MM.1S (cell line): ENCODE measurements at regions not wholly inside any gene's neighbourhood (a gene's known extent, or its start where the extent isn't known, plus 50 kb on each side); places are given as distances from the start of the nearest gene placed in this dataset.
"Not testable (repeated sequence)": the region's sequence is repeated elsewhere in the genome, so short reads cannot be mapped to it uniquely, and the experiment has no call there.

Experiments used
- DNase-seq: peaks from one replicate; pipeline ENCODE4 v3.0.0-alpha.2; 2015
- H2AFZ ChIP-seq: fragments of 300-600 bp; sonication (generic); 2 replicates; pipeline ENCODE4 v1.6.0; 2016; ENCODE audit warnings: antibody characterized with exemption, low read length
- H3F3A ChIP-seq: fragments of 300-600 bp; sonication (generic); 2 replicates; pipeline ENCODE4 v1.6.1; 2016; ENCODE audit warnings: mild to moderate bottlenecking, antibody characterized with exemption, low read length, moderate library complexity, mixed read lengths; ENCODE audit not compliant: insufficient read depth
- H3K27ac ChIP-seq: fragments of 300-600 bp; sonication (generic); 2 replicates; pipeline ENCODE4 v1.5.1; 2016; ENCODE audit warnings: mild to moderate bottlenecking, low read length
- H3K27me3 ChIP-seq: fragments of 300-600 bp; sonication (generic); replicated peaks from 2 replicates; pipeline ENCODE4 v1.6.0; 2016; ENCODE audit warnings: low read length; ENCODE audit not compliant: insufficient read depth
- H3K36me3 ChIP-seq: fragments of 300-600 bp; sonication (generic); replicated peaks from 2 replicates; pipeline ENCODE4 v1.6.1; 2016; ENCODE audit warnings: mild to moderate bottlenecking, low read length, mixed read lengths; ENCODE audit not compliant: insufficient read depth
- H3K4me1 ChIP-seq: fragments of 300-600 bp; sonication (generic); 2 replicates; pipeline ENCODE4 v1.6.1; 2016; ENCODE audit warnings: low read length, mixed read lengths
- H3K4me2 ChIP-seq: fragments of 300-600 bp; sonication (generic); 2 replicates; pipeline ENCODE4 v1.6.0; 2016; ENCODE audit warnings: low read depth, low read length
- H3K4me3 ChIP-seq: fragments of 300-600 bp; sonication (generic); 2 replicates; pipeline ENCODE4 v1.5.1; 2016; ENCODE audit warnings: low read length, mixed read lengths
- H3K79me2 ChIP-seq: fragments of 300-600 bp; sonication (generic); 2 replicates; pipeline ENCODE4 v1.6.1; 2016; ENCODE audit warnings: mixed run types, low read length, mixed read lengths
- H3K9ac ChIP-seq: fragments of 300-600 bp; sonication (generic); 2 replicates; pipeline ENCODE4 v1.6.1; 2016; ENCODE audit warnings: low read length, mixed read lengths
- H3K9me2 ChIP-seq: fragments of 300-600 bp; sonication (generic); replicated peaks from 2 replicates; pipeline ENCODE4 v1.6.1; 2016; ENCODE audit warnings: mild to moderate bottlenecking, low read length, mixed read lengths; ENCODE audit not compliant: insufficient read depth
- H3K9me3 ChIP-seq: fragments of 300-600 bp; sonication (generic); replicated peaks from 2 replicates; pipeline ENCODE4 v1.6.1; 2016; ENCODE audit warnings: mild to moderate bottlenecking, low read length, mixed read lengths; ENCODE audit not compliant: insufficient read depth
- H4K20me1 ChIP-seq: fragments of 300-600 bp; sonication (generic); 2 replicates; pipeline ENCODE4 v1.6.1; 2016; ENCODE audit warnings: mild to moderate bottlenecking, low read length, moderate library complexity, mixed read lengths; ENCODE audit not compliant: insufficient read depth
- EZH2 ChIP-seq: fragments of 300-600 bp; sonication (generic); optimal IDR thresholded peaks from 2 replicates; pipeline ENCODE3; 2017; ENCODE audit warnings: low read depth, mild to moderate bottlenecking, antibody characterized with exemption, low read length, mixed read lengths
- EZH2phosphoT487 ChIP-seq: fragments of 300-600 bp; sonication (generic); IDR thresholded peaks from 2 replicates; pipeline ENCODE4 v1.6.1; 2018; ENCODE audit warnings: antibody characterized with exemption, low read length
- TF ChIP-seq, protein P1 (sequence below): fragments of 300-600 bp; sonication (generic); IDR thresholded peaks from 2 replicates; pipeline ENCODE4 v1.5.1; 2016; ENCODE audit warnings: antibody characterized with exemption, low read length, mixed read lengths

GRCh38 chr13:27360562-27360961 is 63.9 kb upstream of the GTF3A start:
- no peaks in the 10 kb centered on the region for H3K9me3 ChIP-seq
- H3K9me2 ChIP-seq: no peaks in the 10 kb centered on the region
- no peak for TF ChIP-seq EZH2
- H3K4me1 ChIP-seq: no peaks in the 10 kb centered on the region
- no peak overlapping the region for H3K4me2 ChIP-seq
- no peaks in the 10 kb centered on the region for H3F3A ChIP-seq
- no peak overlapping the region for H2AFZ ChIP-seq
- no peak for DNase-seq
- no peak overlapping the region for H3K27ac ChIP-seq
- H3K36me3 ChIP-seq: no peaks in the 10 kb centered on the region
- H3K79me2 ChIP-seq: no peaks in the 10 kb centered on the region
- no peaks in the 10 kb centered on the region for H4K20me1 ChIP-seq
- no peak overlapping the region for H3K9ac ChIP-seq
- H3K4me3 ChIP-seq: no peak overlapping the region
- H3K27me3 ChIP-seq: no peaks in the 10 kb centered on the region

GRCh38 chr13:27362064-27362751 is 62.2 kb upstream of the GTF3A start:
- Histone ChIP-seq H3K27ac (no peak overlapping the region), H3K4me1 (no peaks in the 10 kb centered on the region)

GRCh38 chr13:27363637-27364036 is 60.8 kb upstream of the GTF3A start:
- H3K79me2 ChIP-seq, H3K9me3 ChIP-seq, H3K9me2 ChIP-seq, H3F3A ChIP-seq, H3K9ac ChIP-seq, H3K36me3 ChIP-seq, H3K4me3 ChIP-seq, H3K27me3 ChIP-seq, DNase-seq, H2AFZ ChIP-seq, H3K4me2 ChIP-seq, H3K4me1 ChIP-seq, H4K20me1 ChIP-seq, H3K27ac ChIP-seq: not testable (repeated sequence)

More at GRCh38 chr13:27362064-27362751, 62.2 kb upstream of the GTF3A start:
- H4K20me1 ChIP-seq: no peaks in the 10 kb centered on the region
- H3K9ac ChIP-seq: peak overlapping the region; percentile 29; the same call in 1 of the 2 replicates
- peak; percentile 58 for DNase-seq
- H3F3A ChIP-seq: no peaks in the 10 kb centered on the region
- TF ChIP-seq EZH2phosphoT487 (no peak), EZH2 (no peak)
- TF ChIP-seq, protein P1, sequence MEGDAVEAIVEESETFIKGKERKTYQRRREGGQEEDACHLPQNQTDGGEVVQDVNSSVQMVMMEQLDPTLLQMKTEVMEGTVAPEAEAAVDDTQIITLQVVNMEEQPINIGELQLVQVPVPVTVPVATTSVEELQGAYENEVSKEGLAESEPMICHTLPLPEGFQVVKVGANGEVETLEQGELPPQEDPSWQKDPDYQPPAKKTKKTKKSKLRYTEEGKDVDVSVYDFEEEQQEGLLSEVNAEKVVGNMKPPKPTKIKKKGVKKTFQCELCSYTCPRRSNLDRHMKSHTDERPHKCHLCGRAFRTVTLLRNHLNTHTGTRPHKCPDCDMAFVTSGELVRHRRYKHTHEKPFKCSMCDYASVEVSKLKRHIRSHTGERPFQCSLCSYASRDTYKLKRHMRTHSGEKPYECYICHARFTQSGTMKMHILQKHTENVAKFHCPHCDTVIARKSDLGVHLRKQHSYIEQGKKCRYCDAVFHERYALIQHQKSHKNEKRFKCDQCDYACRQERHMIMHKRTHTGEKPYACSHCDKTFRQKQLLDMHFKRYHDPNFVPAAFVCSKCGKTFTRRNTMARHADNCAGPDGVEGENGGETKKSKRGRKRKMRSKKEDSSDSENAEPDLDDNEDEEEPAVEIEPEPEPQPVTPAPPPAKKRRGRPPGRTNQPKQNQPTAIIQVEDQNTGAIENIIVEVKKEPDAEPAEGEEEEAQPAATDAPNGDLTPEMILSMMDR: peak; percentile 67
- no peaks in the 10 kb centered on the region for H3K9me2 ChIP-seq
- H3K36me3 ChIP-seq: no peaks in the 10 kb centered on the region
- H3K9me3 ChIP-seq: no peaks in the 10 kb centered on the region
- peak overlapping the region; percentile 81 for H2AFZ ChIP-seq
- peak overlapping the region; percentile 72 for H3K4me2 ChIP-seq
- H3K4me3 ChIP-seq: peak overlapping the region; percentile 50
- no peaks in the 10 kb centered on the region for H3K79me2 ChIP-seq
- H3K27me3 ChIP-seq: no peaks in the 10 kb centered on the region

DNA sequence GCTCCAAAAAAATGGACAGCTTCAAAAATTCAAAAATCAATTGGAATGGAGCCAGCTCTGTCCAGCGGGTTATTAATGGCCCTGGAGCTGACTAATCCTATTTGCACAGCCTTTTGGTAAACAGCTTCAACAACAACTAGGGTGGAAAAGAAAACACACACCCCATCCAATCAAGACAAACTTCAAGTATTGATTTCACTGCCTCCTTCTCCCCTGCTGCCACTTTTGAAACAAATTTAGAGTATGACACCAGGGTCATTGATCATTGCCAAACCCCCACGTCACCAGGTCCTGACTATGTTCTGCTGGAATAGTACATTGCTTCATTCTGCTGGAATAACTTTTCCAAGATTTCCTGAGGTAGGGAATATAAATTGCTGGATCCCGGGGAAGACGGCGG is 56.8 kb upstream of the GTF3A start:
- H3K9me3 ChIP-seq: no peaks in the 10 kb centered on the region
- no peak overlapping the region for H3K27ac ChIP-seq
- DNase-seq: no peak
- H3K27me3 ChIP-seq: no peaks in the 10 kb centered on the region
- no peak overlapping the region for H3K9ac ChIP-seq
- H3K79me2 ChIP-seq: no peaks in the 10 kb centered on the region
- TF ChIP-seq, protein P1: no peak
- no peak for TF ChIP-seq EZH2phosphoT487
- TF ChIP-seq EZH2: no peak
- H3K4me1 ChIP-seq: no peaks in the 10 kb centered on the region
- no peaks in the 10 kb centered on the region for H3F3A ChIP-seq
- no peak overlapping the region for H3K4me3 ChIP-seq
- H3K4me2 ChIP-seq: no peak overlapping the region
- H2AFZ ChIP-seq: no peak overlapping the region
- H3K36me3 ChIP-seq: no peaks in the 10 kb centered on the region
- H4K20me1 ChIP-seq: no peaks in the 10 kb centered on the region
- no peaks in the 10 kb centered on the region for H3K9me2 ChIP-seq
